WTC11 (cell line): ENCODE measurements at regions not wholly inside any gene's neighbourhood (a gene's known extent, or its start where the extent isn't known, plus 50 kb on each side); places are given as distances from the start of the nearest gene placed in this dataset.

Source experiments
- FOXJ3 ChIP-seq: sonication (generic); formaldehyde crosslinking; IDR thresholded peaks from 2 replicates; pipeline ENCODE4 v1.9.0; 2021; ENCODE audit warnings: missing genetic modification reagents, mild to moderate bottlenecking, borderline replicate concordance
- HMGXB4 ChIP-seq: sonication (generic); formaldehyde crosslinking; IDR thresholded peaks from 2 replicates; pipeline ENCODE4 v1.8.1; 2023; ENCODE audit warnings: mild to moderate bottlenecking, moderate library complexity, missing genetic modification reagents
- STAT6 ChIP-seq: sonication (generic); formaldehyde crosslinking; conservative IDR thresholded peaks from 2 replicates; pipeline ENCODE4 v1.8.1; 2023; ENCODE audit warnings: mild to moderate bottlenecking, low read depth, missing genetic modification reagents, moderate library complexity
- ZNF532 ChIP-seq: fragments of 250-450 bp; sonication (Bioruptor Pico); IDR thresholded peaks from 2 replicates; pipeline ENCODE4 v1.9.0; 2021; ENCODE audit warnings: mild to moderate bottlenecking, borderline replicate concordance
- TF ChIP-seq, protein P1 (sequence below): fragments of 200-600 bp; IDR thresholded peaks from 2 replicates; pipeline ENCODE4 v1.8.0; 2022; ENCODE audit warnings: antibody characterized with exemption

GRCh38 chr14:40347675-40348074 is 915.4 kb upstream of the FBXO33 start:
- TF ChIP-seq, protein P1, sequence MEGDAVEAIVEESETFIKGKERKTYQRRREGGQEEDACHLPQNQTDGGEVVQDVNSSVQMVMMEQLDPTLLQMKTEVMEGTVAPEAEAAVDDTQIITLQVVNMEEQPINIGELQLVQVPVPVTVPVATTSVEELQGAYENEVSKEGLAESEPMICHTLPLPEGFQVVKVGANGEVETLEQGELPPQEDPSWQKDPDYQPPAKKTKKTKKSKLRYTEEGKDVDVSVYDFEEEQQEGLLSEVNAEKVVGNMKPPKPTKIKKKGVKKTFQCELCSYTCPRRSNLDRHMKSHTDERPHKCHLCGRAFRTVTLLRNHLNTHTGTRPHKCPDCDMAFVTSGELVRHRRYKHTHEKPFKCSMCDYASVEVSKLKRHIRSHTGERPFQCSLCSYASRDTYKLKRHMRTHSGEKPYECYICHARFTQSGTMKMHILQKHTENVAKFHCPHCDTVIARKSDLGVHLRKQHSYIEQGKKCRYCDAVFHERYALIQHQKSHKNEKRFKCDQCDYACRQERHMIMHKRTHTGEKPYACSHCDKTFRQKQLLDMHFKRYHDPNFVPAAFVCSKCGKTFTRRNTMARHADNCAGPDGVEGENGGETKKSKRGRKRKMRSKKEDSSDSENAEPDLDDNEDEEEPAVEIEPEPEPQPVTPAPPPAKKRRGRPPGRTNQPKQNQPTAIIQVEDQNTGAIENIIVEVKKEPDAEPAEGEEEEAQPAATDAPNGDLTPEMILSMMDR: no peak
- no peak for TF ChIP-seq FOXJ3 (CRISPR knock-in tag)
- TF ChIP-seq HMGXB4 (CRISPR knock-in tag): no peak
- TF ChIP-seq ZNF532 (CRISPR knock-in tag): no peak
- no peak for TF ChIP-seq STAT6 (CRISPR knock-in tag)
